GM12891 (cell line): ENCODE measurements at regions not wholly inside any gene's neighbourhood (a gene's known extent, or its start where the extent isn't known, plus 50 kb on each side); places are given as distances from the start of the nearest gene placed in this dataset.

Source experiments
- PAX5 ChIP-seq: IDR thresholded peaks from 2 replicates; pipeline ENCODE4 v1.6.1; 2011; ENCODE audit warnings: low read length, moderate library complexity, mild to moderate bottlenecking; ENCODE audit not compliant: insufficient read depth, severe bottlenecking
- POU2F2 ChIP-seq: IDR thresholded peaks from 2 replicates; pipeline ENCODE4 v1.6.1; 2011; ENCODE audit warnings: low read depth, mild to moderate bottlenecking, control low read depth, low read length, moderate library complexity
- SPI1 ChIP-seq: IDR thresholded peaks from 2 replicates; pipeline ENCODE4 v1.6.1; 2011; ENCODE audit warnings: low read depth, low read length, control low read depth

GRCh38 chr17:56074361-56074890 lies 78.8 kb upstream of the ANKFN1 start:
- TF ChIP-seq SPI1 (no peak), PAX5 (no peak), POU2F2 (no peak)
